HG03139 (cell line): ENCODE measurements at regions not wholly inside any gene's neighbourhood (a gene's known extent, or its start where the extent isn't known, plus 50 kb on each side); places are given as distances from the start of the nearest gene placed in this dataset.

Experiments
- ATAC-seq: cut with Tn5 transposase; IDR thresholded peaks from one replicate; pipeline ENCODE4 v1.9.1; 2021; ENCODE audit not compliant: unreplicated experiment

DNA sequence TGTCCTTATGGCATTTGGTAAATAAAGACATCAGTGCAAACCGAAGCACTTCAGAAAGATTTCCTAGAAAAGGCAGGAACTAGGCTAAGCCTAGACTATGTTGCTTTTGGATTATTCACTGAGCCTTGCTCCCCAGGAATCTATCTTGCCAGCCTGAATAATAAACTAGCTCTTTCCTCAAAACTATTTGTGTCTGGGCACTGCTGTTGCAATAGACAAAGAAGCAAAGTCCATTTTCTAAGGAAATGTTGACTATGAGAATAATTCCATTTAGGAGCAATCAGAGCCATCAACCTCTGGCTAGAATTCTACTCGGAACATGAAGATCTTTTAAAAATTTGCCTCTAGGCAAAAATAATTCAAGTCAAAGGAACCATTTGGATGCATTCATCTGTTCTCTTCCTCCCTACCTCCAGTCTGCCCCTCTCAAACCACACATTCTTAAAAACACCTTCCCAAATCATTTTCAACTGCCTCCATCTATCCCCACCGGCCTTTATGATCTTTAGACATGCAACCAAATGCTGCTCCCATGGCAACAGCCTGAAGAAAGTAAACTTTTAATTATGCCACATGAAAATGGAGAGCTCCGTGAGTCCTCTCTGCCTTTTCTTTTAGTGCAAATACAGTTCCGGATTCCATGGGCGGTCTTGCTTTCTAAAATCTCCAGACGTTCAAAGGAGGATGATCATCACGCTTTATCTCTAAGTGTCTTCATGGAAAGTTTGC lies 61.5 kb upstream of the FZD10 start:
- ATAC-seq, result no peak

- no peak for ATAC-seq
Observed at GRCh38 chr12:130101370-130101769, 60.9 kb upstream of the FZD10 start.

DNA sequence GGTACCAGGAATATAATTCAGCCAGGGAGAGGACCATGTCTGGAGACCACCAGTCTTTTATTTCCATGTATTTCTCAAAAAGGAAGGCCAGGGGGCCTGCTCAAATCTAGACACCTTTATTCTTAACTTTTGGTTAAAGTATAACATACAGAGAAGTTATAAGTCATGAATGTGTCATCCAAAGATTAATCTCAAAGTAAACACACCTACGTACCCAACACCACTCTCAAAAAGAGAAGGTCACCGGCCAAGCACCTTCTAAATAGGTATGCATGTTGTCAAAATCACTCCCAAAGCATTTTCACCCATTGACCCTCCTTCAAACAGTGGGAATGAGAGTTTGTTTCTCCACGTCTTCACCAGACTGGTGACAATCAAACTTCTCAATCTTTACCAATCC lies 60.0 kb upstream of the FZD10 start:
- no peak for ATAC-seq

GRCh38 chr12:130104571-130105106 lies 57.6 kb upstream of the FZD10 start:
- ATAC-seq, result no peak

GRCh38 chr12:130109062-130109945 lies 53.0 kb upstream of the FZD10 start:
- ATAC-seq, result no peak

DNA sequence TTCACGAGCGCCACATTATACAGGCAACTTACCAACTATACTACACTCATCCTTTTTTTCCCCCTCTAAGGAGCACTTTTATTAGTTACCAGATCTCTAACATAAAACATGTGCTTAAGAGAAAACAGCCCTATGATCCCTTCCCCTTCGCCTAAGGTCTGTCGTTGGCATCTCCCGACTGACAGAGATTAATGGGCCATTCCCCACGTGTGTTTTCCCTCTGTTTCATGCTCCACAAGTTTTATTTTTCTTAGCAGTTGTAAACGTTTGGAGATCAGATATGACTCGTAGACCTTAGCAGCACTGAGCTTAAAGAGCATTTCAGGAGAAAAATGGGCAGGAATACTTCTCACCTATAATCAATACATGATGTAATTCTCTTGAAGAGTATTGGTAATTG lies 51.4 kb upstream of the FZD10 start:
- ATAC-seq, result no peak

- ATAC-seq, result no peak
Observed at GRCh38 chr12:130111965-130112496, 50.2 kb upstream of the FZD10 start.
